A673 (cell line): ENCODE measurements at regions not wholly inside any gene's neighbourhood (a gene's known extent, or its start where the extent isn't known, plus 50 kb on each side); places are given as distances from the start of the nearest gene placed in this dataset.

ENCODE experiments used
- EZH2 ChIP-seq: fragments of 200-600 bp; sonication (generic); IDR thresholded peaks from 2 replicates; pipeline ENCODE4 v1.6.1; 2017; ENCODE audit warnings: borderline replicate concordance, low read depth, mild to moderate bottlenecking, mixed read lengths, antibody characterized with exemption, low read length; ENCODE audit not compliant: poor library complexity, severe bottlenecking
- TF ChIP-seq, protein P1 (sequence below): fragments of 300-800, 200-600 bp; sonication (generic); conservative IDR thresholded peaks from 2 replicates; pipeline ENCODE4 v1.5.1; 2017; ENCODE audit warnings: low read depth, mild to moderate bottlenecking, antibody characterized with exemption, low read length, moderate library complexity, mixed read lengths

GRCh38 chr16:59601452-59601851 is 867.3 kb upstream of the GOT2 start:
- TF ChIP-seq, protein P1, sequence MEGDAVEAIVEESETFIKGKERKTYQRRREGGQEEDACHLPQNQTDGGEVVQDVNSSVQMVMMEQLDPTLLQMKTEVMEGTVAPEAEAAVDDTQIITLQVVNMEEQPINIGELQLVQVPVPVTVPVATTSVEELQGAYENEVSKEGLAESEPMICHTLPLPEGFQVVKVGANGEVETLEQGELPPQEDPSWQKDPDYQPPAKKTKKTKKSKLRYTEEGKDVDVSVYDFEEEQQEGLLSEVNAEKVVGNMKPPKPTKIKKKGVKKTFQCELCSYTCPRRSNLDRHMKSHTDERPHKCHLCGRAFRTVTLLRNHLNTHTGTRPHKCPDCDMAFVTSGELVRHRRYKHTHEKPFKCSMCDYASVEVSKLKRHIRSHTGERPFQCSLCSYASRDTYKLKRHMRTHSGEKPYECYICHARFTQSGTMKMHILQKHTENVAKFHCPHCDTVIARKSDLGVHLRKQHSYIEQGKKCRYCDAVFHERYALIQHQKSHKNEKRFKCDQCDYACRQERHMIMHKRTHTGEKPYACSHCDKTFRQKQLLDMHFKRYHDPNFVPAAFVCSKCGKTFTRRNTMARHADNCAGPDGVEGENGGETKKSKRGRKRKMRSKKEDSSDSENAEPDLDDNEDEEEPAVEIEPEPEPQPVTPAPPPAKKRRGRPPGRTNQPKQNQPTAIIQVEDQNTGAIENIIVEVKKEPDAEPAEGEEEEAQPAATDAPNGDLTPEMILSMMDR, result no peak
- TF ChIP-seq EZH2, result no peak
